ENCODE measurements at regions not wholly inside any gene's neighbourhood (a gene's known extent, or its start where the extent isn't known, plus 50 kb on each side); places are given as distances from the start of the nearest gene placed in this dataset.
"Not testable (repeated sequence)": the region's sequence is repeated elsewhere in the genome, so short reads cannot be mapped to it uniquely, and the experiment has no call there.

- no peak for DNase-seq (ENCODE audit: low spot score)
Measured at GRCh38 chr9:3659647-3660046, 133.8 kb upstream of the RFX3 start.

DNA sequence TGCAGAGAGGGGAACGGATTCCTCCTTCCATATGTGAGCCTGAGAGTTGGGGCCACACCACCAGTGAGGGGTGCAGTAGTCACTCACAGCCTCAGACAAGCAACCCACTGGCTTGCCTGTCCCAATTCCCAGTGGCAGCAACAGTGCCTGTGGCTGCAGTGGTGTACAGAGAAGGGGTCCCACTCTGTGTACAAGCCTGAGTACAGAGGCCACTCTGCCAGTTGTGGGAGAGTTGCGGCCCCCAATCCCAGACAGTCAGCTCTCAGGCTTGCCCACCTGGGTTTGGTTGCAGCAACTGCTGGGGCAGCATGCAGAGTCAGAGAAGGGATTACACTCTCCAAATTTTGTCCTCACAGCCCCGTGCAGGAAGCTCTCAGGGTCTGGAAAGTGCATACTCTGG is 133.2 kb upstream of the RFX3 start:
- no peak for DNase-seq (ENCODE audit: low spot score)

DNA sequence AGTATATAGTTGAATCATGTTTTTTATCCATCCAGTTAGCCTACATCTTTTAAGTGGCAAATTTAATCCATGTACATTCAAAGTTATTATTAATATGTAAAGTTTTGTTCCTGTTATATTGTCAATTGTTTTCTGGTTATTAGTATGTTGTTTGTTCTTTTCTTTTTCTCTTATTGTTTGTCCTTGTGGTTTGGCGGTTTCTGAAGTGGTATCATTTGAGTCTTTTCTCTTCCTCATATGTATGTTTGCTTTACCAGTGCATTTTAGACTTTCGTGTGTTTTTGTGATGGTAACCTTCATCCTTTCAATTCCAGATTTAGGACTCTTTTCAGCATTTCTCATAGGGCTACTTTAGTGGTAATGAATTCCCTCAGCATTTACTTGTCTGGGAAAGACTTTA is 130.4 kb upstream of the RFX3 start:
- no peak for DNase-seq (ENCODE audit: low spot score)

DNA sequence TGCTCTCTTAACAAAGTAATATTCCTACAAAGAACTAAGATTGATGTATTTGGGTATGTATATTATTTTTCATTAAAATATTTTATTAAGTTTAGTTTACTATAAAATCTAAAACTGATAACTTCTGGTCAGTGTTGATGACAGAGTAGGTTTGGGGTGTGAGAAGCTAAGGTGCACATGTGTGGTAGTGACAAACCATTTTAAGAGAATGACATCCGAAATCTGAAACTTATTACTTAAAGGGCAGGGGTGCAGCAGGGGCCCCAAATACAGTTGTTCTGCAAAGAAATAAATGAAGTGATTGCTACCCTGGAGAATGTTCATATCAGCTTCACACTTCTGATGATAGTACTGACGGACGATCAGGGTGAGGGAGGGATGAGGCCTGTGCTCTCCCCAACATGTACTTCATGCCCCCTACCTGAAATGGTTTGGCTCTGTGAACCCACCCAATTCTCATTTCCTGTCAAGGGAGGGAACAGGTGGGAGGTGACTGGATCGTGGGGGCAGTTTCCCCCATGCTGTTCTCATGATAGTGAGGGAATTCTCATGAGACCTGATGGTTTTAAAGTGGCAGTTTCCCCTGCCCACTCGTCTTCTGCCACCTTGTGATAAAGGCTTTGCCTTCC is 125.3 kb upstream of the RFX3 start:
- DNase-seq (ENCODE audit: low spot score) = no peak

DNA sequence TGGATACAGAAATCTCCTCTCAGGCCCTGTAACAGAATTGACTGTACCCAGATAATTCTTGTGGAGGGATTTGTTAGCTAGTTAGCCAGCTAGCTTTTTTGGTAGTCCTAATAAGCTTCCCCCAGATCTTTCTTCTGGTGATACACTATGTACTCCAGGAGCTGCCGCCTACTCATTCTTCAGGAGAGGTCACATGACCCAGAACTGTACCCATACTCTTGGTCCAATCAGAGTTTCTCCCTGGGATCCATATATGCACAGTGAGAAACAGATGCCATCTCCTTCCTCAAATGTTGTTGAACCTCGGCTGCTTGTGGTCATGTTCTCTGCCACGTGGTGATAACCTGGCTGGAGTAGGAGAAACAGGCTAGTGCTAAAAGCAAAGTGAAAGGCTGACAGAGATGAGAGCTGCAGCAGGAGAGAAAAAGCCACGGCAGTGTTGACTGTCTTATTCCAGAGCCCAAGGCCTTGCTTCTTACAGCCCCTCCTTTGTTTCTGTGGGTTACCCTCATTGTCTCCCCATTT is 123.0 kb upstream of the RFX3 start:
- DNase-seq (ENCODE audit: low spot score) = no peak

GRCh38 chr9:3648266-3648665 is 122.5 kb upstream of the RFX3 start:
- no peak for DNase-seq (ENCODE audit: low spot score)

DNA sequence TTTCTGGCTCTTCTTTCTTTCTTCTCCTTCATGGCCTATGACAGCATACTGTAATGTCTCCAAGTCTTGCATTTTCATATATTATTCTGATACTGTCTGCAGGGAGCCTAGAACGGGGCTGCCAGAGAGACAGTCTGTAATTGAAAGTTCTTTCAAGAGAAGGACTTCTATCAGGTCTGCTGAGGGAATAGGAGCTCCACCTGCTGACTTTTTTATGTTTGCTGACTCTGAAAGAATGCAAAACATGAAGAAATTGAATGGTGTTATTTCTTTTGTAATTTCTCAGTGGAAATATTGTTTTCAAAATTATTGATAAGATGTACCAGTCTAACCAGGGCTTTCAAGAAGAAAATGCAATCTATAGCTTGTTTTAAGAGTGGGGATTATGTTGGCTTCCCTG is 121.9 kb upstream of the RFX3 start:
- DNase-seq (ENCODE audit: low spot score) = no peak

DNA sequence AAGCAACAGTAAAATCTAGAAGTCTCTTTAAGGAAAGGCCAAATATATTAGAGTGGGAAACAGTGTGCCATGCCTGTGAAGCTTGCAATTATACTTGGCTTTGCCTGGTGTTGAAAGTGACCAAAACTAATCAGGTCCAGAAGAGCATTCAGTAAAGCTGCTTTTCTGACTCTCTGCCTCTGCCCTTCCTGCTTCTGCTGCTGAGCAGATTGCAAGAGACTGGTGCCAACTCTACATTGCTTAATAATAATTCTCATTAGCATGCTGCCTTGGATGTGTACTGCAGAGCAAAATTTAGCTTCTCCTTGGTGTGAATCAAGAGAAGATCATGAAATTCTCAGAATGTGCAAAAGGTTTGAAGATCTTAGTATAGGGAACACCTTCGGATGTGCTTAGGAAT is 120.4 kb upstream of the RFX3 start:
- DNase-seq (ENCODE audit: low spot score) = no peak

DNA sequence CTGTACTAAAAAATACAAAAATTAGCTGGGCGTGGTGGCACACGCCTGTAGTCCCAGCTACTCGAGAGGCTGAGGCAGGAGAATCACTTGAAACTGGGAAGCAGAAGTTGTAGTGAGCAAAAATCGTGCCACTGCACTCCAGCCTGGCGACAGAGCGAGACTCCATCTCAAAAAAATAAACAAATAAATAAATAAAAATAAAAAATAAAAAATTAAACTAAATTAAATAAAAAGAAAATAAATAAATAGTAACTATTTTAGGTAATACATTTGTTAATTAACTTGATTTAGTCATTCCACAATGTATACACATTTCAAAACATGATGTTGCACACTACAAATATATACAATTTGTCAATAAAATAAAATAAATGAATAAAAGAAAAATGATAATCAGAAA is 116.3 kb upstream of the RFX3 start:
- DNase-seq (ENCODE audit: low spot score) = not testable (repeated sequence)

- no peak for DNase-seq (ENCODE audit: low spot score)
Measured at GRCh38 chr9:3629495-3629894, 103.7 kb upstream of the RFX3 start.

GRCh38 chr9:3628239-3628638 is 102.4 kb upstream of the RFX3 start:
- DNase-seq (ENCODE audit: low spot score) = no peak

DNA sequence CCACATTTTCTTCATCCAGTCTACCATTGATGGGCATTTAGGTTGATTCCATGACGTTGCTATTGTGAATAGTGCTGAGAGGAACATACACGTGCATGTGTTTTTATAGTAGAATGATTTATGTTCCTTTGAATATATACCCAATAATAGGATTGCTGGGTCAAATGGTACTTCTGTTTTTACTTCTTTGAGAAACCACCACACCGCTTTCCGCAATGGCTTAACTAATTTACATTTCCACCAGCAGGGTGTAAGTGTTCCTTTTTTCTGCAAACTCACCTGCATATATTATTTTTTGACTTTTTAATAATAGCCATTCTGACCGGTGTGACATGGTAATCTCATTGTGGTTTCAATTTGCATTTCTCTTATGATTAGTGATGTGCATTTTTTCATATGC is 82.2 kb upstream of the RFX3 start:
- DNase-seq (ENCODE audit: low spot score) = no peak

DNA sequence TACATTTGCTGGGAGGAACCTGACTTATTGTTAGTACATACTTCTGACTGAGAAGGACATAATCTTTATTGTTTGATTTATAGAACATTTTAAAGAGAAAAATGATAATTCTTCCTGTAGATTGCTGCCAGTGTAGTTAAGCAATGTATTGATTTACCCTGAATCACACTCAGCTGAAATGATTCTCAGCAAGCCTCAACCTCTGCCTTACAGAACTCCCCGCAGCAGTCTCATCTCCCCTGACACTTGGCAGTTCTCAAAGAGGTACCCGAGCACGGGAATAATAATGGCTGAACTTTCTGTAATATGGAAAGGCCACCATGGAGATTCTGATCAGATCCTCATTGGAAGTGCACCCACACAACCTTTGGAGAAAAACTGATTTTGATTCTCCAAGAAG is 74.9 kb upstream of the RFX3 start:
- no peak for DNase-seq (ENCODE audit: low spot score)

GRCh38 chr9:3597792-3598191 is 72.0 kb upstream of the RFX3 start:
- no peak for DNase-seq (ENCODE audit: low spot score)

DNA sequence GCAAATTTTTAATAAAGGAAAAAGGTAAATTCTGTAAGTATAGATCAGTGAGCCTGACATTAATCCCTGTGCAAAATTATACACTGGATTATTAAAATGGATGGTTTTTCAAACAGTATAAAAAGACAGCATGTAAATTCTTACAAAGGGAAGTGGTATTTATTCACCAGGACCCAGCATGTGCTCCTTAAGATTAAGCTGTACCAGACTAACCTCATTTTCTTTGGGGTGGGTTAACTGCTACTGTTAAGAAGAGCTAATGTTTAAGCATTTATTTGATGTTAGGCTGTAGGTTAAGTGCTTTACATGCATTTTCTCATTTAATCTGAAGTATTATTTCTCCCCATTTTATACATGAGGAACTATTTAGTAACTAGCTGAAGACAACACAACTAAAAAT is 60.3 kb upstream of the RFX3 start:
- no peak for DNase-seq (ENCODE audit: low spot score)

DNA sequence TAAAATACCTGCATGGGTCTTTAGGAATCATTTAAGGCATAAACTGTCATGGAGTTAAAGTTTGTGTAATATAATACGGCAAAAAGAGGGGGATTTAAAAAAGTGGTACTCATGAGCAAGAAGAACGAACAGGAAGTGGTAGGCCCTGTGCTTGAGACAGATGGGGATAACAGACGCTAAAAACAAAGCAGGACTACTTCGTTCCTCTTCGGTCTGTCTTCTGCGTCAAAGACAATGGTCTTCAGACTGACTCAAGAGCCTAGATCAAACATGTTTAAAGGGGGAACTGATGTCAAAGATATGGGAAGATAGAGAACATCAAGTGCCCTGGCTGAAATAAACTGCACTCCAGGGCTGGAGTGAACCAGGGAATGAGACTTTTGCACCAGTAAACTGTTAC is 59.8 kb upstream of the RFX3 start:
- no peak for DNase-seq (ENCODE audit: low spot score)

DNA sequence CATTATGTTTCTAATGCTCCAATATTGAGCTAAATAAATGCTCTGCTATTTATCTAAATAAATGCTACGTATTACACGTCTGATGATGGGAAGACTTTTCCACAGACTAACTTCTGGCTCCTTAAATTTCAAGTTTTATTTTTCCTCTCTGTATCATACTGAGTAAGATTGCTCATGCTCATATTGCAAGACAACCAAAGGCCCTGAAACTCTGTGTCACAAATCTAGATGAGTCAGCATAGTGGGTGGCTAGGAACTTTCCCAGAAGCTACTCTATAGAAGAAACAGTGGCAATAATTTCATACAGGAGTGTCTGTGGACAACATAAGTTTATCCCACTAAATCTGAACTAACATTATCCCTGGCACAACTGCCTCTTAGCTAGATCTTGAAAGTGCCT is 53.0 kb upstream of the RFX3 start:
- no peak for DNase-seq (ENCODE audit: low spot score)

- DNase-seq (ENCODE audit: low spot score) = no peak
Measured at GRCh38 chr9:3576328-3576727, 50.5 kb upstream of the RFX3 start.

- DNase-seq (ENCODE audit: low spot score) = no peak
Measured at GRCh38 chr9:3575821-3576220, 50.0 kb upstream of the RFX3 start.

All from HuH-7 (cell line).